ENCODE measurements at regions not wholly inside any gene's neighbourhood (a gene's known extent, or its start where the extent isn't known, plus 50 kb on each side); places are given as distances from the start of the nearest gene placed in this dataset.
A peak's percentile ranks its signal among the peaks of the same experiment; 100 is the strongest.

GRCh38 chr20:48552550-48552949, 275.2 kb downstream of the PREX1 start:
- no peak overlapping the region for H3K4me3 ChIP-seq (ENCODE audit: insufficient read depth, low read depth, low read length)
- H3K9me3 ChIP-seq (ENCODE audit: control insufficient read depth, low read length), result no peaks in the 10 kb centered on the region
- no peaks in the 10 kb centered on the region for H3K27me3 ChIP-seq (ENCODE audit: control insufficient read depth, insufficient read depth, low read length, poor library complexity, severe bottlenecking)
- peaks cover 5% of the 10 kb centered on the region for H3K4me1 ChIP-seq (ENCODE audit: control insufficient read depth, insufficient read depth, low read length)
- H3K27ac ChIP-seq (ENCODE audit: insufficient read depth, low read depth, low read length, poor library complexity, severe bottlenecking), result no peak overlapping the region
- H3K36me3 ChIP-seq (ENCODE audit: control insufficient read depth, insufficient read depth, low read length), result no peaks in the 10 kb centered on the region
- WGBS, 2 experiments, result 84 to 90% methylated on average over 8 of the region's 8 CpGs

- WGBS, 2 experiments, result 85 to 88% methylated on average over 7 of the region's 7 CpGs
These were observed 277.0 kb downstream of the PREX1 start for GRCh38 chr20:48550814-48551213.

GRCh38 chr20:48547664-48548063, 280.1 kb downstream of the PREX1 start:
- no peaks in the 10 kb centered on the region for H3K4me1 ChIP-seq (ENCODE audit: control insufficient read depth, insufficient read depth, low read length)
- no peaks in the 10 kb centered on the region for H3K27me3 ChIP-seq (ENCODE audit: control insufficient read depth, insufficient read depth, low read length, poor library complexity, severe bottlenecking)
- 93 to 95% methylated on average over 7 of the region's 7 CpGs for WGBS, 2 experiments
- no peak overlapping the region for H3K27ac ChIP-seq (ENCODE audit: insufficient read depth, low read depth, low read length, poor library complexity, severe bottlenecking)
- H3K4me3 ChIP-seq (ENCODE audit: insufficient read depth, low read depth, low read length), result no peak overlapping the region
- H3K36me3 ChIP-seq (ENCODE audit: control insufficient read depth, insufficient read depth, low read length), result no peaks in the 10 kb centered on the region
- H3K9me3 ChIP-seq (ENCODE audit: control insufficient read depth, low read length), result peaks cover 4% of the 10 kb centered on the region

More at GRCh38 chr20:48550814-48551213, 277.0 kb downstream of the PREX1 start:
- H3K27me3 ChIP-seq (ENCODE audit: control insufficient read depth, insufficient read depth, low read length, poor library complexity, severe bottlenecking), result no peaks in the 10 kb centered on the region
- H3K9me3 ChIP-seq (ENCODE audit: control insufficient read depth, low read length), result no peaks in the 10 kb centered on the region
- no peaks in the 10 kb centered on the region for H3K4me1 ChIP-seq (ENCODE audit: control insufficient read depth, insufficient read depth, low read length)
- H3K27ac ChIP-seq (ENCODE audit: insufficient read depth, low read depth, low read length, poor library complexity, severe bottlenecking), result no peak overlapping the region
- no peak overlapping the region for H3K4me3 ChIP-seq (ENCODE audit: insufficient read depth, low read depth, low read length)
- no peaks in the 10 kb centered on the region for H3K36me3 ChIP-seq (ENCODE audit: control insufficient read depth, insufficient read depth, low read length)

- Histone ChIP-seq H3K27me3 (ENCODE audit: control insufficient read depth, insufficient read depth, low read length, poor library complexity, severe bottlenecking) (no peaks in the 10 kb centered on the region), H3K9me3 (ENCODE audit: control insufficient read depth, low read length) (peaks cover 4% of the 10 kb centered on the region), H3K4me1 (ENCODE audit: control insufficient read depth, insufficient read depth, low read length) (peaks cover 10% of the 10 kb centered on the region), H3K36me3 (ENCODE audit: control insufficient read depth, insufficient read depth, low read length) (no peaks in the 10 kb centered on the region), H3K4me3 (ENCODE audit: insufficient read depth, low read depth, low read length) (no peak overlapping the region), H3K27ac (ENCODE audit: insufficient read depth, low read depth, low read length, poor library complexity, severe bottlenecking) (no peak overlapping the region)
- WGBS, 2 experiments, result 66 to 71% methylated on average over 6 of the region's 6 CpGs
These were observed 283.1 kb downstream of the PREX1 start for GRCh38 chr20:48544402-48545339.

GRCh38 chr20:48541581-48542071, 286.2 kb downstream of the PREX1 start:
- no peaks in the 10 kb centered on the region for H3K36me3 ChIP-seq (ENCODE audit: control insufficient read depth, insufficient read depth, low read length)
- 74 to 78% methylated on average over 10 of the region's 10 CpGs for WGBS, 2 experiments
- H3K27ac ChIP-seq (ENCODE audit: insufficient read depth, low read depth, low read length, poor library complexity, severe bottlenecking), result no peak overlapping the region
- H3K27me3 ChIP-seq (ENCODE audit: control insufficient read depth, insufficient read depth, low read length, poor library complexity, severe bottlenecking), result no peaks in the 10 kb centered on the region
- H3K9me3 ChIP-seq (ENCODE audit: control insufficient read depth, low read length), result peaks cover 4% of the 10 kb centered on the region
- peaks cover 30% of the 10 kb centered on the region for H3K4me1 ChIP-seq (ENCODE audit: control insufficient read depth, insufficient read depth, low read length)
- H3K4me3 ChIP-seq (ENCODE audit: insufficient read depth, low read depth, low read length), result no peak overlapping the region

- Histone ChIP-seq H3K27me3 (ENCODE audit: control insufficient read depth, insufficient read depth, low read length, poor library complexity, severe bottlenecking) (no peaks in the 10 kb centered on the region), H3K4me1 (ENCODE audit: control insufficient read depth, insufficient read depth, low read length) (peaks cover 30% of the 10 kb centered on the region), H3K36me3 (ENCODE audit: control insufficient read depth, insufficient read depth, low read length) (no peaks in the 10 kb centered on the region), H3K27ac (ENCODE audit: insufficient read depth, low read depth, low read length, poor library complexity, severe bottlenecking) (peak overlapping the region; percentile 62), H3K9me3 (ENCODE audit: control insufficient read depth, low read length) (peaks cover 4% of the 10 kb centered on the region), H3K4me3 (ENCODE audit: insufficient read depth, low read depth, low read length) (no peak overlapping the region)
- WGBS, 2 experiments, result 49 to 53% methylated on average over 3 of the region's 3 CpGs
These were observed 288.9 kb downstream of the PREX1 start for GRCh38 chr20:48538856-48539255.

- H3K4me1 ChIP-seq (ENCODE audit: control insufficient read depth, insufficient read depth, low read length), result peaks cover 30% of the 10 kb centered on the region
- H3K27ac ChIP-seq (ENCODE audit: insufficient read depth, low read depth, low read length, poor library complexity, severe bottlenecking), result peak overlapping the region; percentile 62
- WGBS, 2 experiments, result 59% methylated on average over 10 of the region's 10 CpGs
- no peaks in the 10 kb centered on the region for H3K36me3 ChIP-seq (ENCODE audit: control insufficient read depth, insufficient read depth, low read length)
- H3K9me3 ChIP-seq (ENCODE audit: control insufficient read depth, low read length), result peaks cover 4% of the 10 kb centered on the region
- H3K4me3 ChIP-seq (ENCODE audit: insufficient read depth, low read depth, low read length), result no peak overlapping the region
- no peaks in the 10 kb centered on the region for H3K27me3 ChIP-seq (ENCODE audit: control insufficient read depth, insufficient read depth, low read length, poor library complexity, severe bottlenecking)
These were observed 289.6 kb downstream of the PREX1 start for GRCh38 chr20:48538058-48538825.

- Histone ChIP-seq H3K9me3 (ENCODE audit: control insufficient read depth, low read length) (no peaks in the 10 kb centered on the region), H3K4me3 (ENCODE audit: insufficient read depth, low read depth, low read length) (no peak overlapping the region), H3K27me3 (ENCODE audit: control insufficient read depth, insufficient read depth, low read length, poor library complexity, severe bottlenecking) (no peaks in the 10 kb centered on the region), H3K4me1 (ENCODE audit: control insufficient read depth, insufficient read depth, low read length) (peaks cover 24% of the 10 kb centered on the region), H3K36me3 (ENCODE audit: control insufficient read depth, insufficient read depth, low read length) (no peaks in the 10 kb centered on the region), H3K27ac (ENCODE audit: insufficient read depth, low read depth, low read length, poor library complexity, severe bottlenecking) (no peak overlapping the region)
- 95% methylated on average over 2 of the region's 2 CpGs for WGBS, 2 experiments
These were observed 291.6 kb downstream of the PREX1 start for GRCh38 chr20:48536206-48536605.

- H3K4me1 ChIP-seq (ENCODE audit: control insufficient read depth, insufficient read depth, low read length), result peaks cover 24% of the 10 kb centered on the region
- 92 to 93% methylated on average over 5 of the region's 5 CpGs for WGBS, 2 experiments
- no peaks in the 10 kb centered on the region for H3K36me3 ChIP-seq (ENCODE audit: control insufficient read depth, insufficient read depth, low read length)
- no peak overlapping the region for H3K27ac ChIP-seq (ENCODE audit: insufficient read depth, low read depth, low read length, poor library complexity, severe bottlenecking)
- H3K27me3 ChIP-seq (ENCODE audit: control insufficient read depth, insufficient read depth, low read length, poor library complexity, severe bottlenecking), result no peaks in the 10 kb centered on the region
- H3K9me3 ChIP-seq (ENCODE audit: control insufficient read depth, low read length), result no peaks in the 10 kb centered on the region
- H3K4me3 ChIP-seq (ENCODE audit: insufficient read depth, low read depth, low read length), result no peak overlapping the region
These were observed 292.2 kb downstream of the PREX1 start for GRCh38 chr20:48535556-48535955.

- H3K4me1 ChIP-seq (ENCODE audit: control insufficient read depth, insufficient read depth, low read length), result peaks cover 5% of the 10 kb centered on the region
- no peaks in the 10 kb centered on the region for H3K36me3 ChIP-seq (ENCODE audit: control insufficient read depth, insufficient read depth, low read length)
These were observed 295.8 kb downstream of the PREX1 start for GRCh38 chr20:48532028-48532427.

More at GRCh38 chr20:48532028-48532427, 295.8 kb downstream of the PREX1 start:
- 89 to 92% methylated on average over 2 of the region's 2 CpGs for WGBS, 2 experiments
- H3K27ac ChIP-seq (ENCODE audit: insufficient read depth, low read depth, low read length, poor library complexity, severe bottlenecking), result no peak overlapping the region
- no peaks in the 10 kb centered on the region for H3K9me3 ChIP-seq (ENCODE audit: control insufficient read depth, low read length)
- H3K27me3 ChIP-seq (ENCODE audit: control insufficient read depth, insufficient read depth, low read length, poor library complexity, severe bottlenecking), result no peaks in the 10 kb centered on the region
- no peak overlapping the region for H3K4me3 ChIP-seq (ENCODE audit: insufficient read depth, low read depth, low read length)
